NCI-H774 (cell line): ENCODE measurements at regions not wholly inside any gene's neighbourhood (a gene's known extent, or its start where the extent isn't known, plus 50 kb on each side); places are given as distances from the start of the nearest gene placed in this dataset.
"Not testable (repeated sequence)": the region's sequence is repeated elsewhere in the genome, so short reads cannot be mapped to it uniquely, and the experiment has no call there.

ENCODE experiments used
- DNase-seq: peaks from one replicate; lab custom pipeline; 2025; lab: John Stamatoyannopoulos, UW

- DNase-seq = no peak
Observed at GRCh38 chr14:43858981-43859380, 648.1 kb downstream of the FSCB start.

DNA sequence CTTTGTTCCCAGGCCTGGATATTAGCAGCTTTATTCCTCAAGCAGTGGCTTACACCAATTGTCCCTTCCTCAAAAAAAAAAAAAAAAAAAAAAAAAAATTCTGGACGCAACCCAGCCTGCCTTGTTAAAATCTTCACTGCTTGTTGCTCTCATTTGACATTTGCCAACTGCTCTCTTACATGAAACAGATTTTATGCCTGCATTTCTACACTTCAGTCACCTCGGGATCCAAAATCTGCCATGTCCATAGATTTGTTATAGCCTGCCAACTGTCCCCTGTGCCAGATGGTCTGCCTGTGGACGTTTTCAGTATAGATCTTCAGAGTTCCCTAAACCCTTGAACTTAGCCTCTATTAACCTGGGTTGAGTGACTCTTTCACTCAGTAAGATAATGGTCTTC is 651.5 kb downstream of the FSCB start:
- no peak for DNase-seq

DNA sequence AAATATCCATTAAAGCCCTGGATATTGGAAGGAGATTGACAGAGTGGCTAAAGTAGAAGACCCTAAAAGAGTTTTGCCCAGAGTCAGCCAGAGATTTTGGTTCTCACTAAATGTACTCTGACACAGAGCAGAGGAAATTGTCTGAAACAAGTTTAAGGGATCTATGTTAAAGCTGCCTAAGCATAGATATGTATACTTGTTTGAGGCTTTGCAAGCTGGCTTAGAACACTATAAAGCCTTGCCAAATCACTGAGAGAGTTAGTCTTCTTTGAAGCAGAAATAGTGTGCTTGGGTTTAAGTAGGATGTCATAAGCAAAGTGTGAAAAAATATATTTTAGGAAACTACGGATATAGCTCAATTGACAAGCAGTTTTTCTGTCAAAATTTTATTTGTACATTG is 653.5 kb downstream of the FSCB start:
- DNase-seq = no peak

DNA sequence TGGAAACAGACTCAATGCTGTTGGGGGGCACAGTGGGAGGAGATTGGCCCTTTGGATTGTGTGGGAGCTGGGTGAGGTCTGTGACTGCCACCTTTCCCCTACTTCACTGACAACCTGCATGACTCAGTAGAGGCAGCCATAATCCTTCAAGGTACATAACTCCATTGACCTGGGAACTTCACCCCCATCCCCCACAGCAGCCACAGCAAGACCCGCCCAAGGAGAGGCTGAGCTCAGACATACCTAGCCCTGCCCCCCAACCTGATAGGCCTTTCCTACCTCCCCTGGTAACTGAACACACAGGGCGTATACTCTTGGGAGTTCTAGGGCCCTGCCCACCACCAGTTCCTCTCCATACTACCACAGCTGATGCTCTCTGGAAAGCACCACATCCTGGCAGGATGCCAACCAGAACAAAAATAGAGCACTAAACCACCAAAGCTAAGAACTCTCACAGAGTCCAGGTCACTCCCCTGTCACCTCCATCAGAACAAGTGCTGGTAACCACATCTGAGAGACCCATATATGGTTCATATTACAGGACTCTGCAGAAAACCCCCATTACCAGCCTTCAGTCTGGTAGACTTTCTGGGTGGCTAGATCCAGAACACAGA is 703.9 kb downstream of the FSCB start:
- DNase-seq = no peak

DNA sequence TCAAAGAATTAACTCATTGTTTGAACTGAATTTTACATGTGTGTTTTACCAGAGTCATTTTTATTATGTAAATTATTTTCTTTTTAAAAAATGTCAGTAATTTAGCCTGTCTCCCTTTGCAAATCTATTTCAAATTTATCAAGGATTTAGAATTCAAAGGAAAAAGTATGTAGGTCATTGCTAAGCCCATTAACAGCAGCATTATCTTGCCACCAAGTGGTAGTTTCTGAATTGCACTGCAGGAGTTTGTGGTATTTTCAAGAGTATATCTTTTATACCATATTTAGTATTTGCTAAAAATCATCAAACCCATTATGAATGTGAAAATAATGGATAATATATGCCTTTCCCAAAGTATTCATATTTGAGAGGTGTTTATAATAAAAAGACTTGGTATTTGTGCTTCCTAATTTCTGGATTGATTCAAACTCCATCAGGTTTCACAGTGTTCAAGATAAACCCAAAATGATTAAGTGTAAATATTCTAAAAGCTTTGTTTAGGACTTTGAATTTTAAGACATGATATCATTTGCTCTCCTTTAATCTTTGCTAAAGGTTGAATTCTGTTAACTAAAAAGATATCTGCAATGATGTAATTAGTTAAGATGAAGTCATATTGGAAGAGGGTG is 711.4 kb downstream of the FSCB start:
- DNase-seq = peak; percentile 8

DNA sequence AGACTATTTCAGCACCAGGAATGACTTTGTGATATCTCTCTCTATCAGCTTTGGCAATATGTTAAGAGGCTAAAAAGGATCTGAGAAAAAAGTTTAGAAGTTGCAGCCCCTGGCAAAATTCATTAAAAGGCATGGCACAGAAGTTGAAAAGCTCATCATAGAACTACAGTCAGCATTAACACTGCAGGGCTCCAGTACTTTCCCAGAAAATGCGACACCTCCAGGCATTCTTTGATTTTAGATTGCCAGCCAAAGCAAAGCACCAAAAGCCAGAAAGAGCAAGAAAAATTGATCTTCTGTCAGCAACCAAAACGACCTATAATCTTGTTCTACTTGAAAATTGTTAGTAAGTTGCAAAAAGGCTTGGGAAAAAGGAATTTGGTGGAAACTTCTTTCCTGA is 713.5 kb downstream of the FSCB start:
- no peak for DNase-seq

DNA sequence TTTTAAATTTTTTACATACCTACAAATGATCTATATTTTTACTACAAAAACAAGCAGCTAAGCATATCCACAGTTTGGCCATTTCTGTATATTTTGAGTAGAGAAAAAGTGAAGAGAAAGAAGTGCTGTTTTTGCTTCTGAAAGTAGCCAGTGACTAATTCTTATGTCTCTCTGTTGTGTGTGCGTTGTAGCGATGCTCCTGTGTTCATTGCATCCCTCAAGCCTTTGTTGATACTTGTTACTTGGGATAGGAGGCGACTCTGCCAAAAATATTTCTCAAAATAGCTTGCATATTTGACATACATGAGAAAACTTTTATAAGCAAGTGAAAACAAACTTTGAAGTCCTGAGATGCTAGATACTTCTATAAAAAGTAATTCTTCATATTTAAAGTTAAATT is 714.1 kb downstream of the FSCB start:
- no peak for DNase-seq

- no peak for DNase-seq
Observed at GRCh38 chr14:43790681-43791080, 716.4 kb downstream of the FSCB start.

DNA sequence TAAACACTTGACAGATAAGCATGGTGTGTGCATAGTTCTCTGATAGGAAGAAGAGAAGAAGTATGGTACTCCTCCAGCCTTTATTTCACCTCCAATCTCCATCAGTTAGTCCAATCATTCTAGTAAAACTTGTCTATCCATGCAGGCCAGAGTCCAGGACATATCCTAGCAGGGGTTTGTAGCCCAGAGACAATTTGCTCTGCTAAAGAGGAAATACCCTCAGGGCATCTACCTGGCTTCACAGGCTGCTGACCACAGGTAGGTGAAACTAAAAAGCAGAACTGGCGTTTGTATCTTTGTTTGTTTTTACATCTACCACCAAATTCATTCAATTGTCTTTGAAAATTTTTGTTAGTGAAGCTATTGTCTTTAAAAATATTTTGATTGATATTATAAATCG is 717.6 kb downstream of the FSCB start:
- peak; percentile 13 for DNase-seq

DNA sequence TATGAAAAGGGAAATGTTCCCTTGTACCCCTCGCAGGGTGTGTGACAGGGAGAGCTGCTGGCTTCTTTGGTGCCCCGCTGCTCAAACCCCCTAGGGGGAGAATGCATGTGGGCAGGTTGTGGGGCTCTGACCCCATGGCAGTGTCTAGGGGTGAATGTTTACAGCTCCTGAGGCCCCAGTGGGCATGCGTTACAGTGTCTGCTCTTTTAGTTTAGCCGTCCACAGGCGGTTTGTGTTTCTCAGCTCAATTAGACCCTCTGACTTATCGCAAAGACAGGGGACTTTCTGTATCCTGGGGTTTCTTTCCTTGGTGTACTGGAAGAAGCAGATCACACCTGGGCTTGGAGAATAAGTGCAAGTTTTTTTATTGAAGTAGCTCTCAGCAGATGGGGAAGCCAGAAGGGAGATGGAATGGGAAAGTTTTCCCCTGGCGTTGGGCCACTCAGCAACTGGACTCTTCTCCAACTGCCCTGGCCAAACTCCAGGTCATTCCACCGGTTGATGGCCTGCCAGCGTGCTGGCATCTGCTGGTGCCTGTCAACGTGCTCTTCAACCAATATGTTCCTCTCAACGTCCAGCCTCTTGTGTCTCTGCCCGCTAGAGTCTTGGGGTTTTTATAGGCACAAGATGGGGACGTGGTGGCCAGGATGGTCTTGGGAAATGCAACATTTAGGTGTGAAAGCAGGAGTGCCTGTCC is 720.9 kb downstream of the FSCB start:
- DNase-seq = no peak

DNA sequence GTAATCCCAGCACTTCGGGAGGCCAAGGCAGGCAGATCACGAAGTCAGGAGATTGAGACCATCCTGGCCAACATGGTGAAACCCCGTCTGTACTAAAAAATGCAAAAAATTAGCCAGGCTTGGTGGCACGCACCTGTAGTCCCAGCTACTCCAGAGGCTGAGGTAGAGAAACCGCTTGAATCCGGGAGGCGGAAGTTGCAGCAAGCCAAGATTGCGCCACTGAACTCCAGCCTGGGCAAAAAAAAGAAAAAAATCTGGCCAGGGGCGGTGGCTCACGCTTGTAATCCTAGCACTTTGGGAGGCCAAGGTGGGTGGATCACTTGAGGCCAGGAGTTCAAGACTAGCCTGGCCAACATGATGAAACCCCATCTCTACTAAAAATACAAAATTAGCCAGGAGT is 722.7 kb downstream of the FSCB start:
- not testable (repeated sequence) for DNase-seq

- DNase-seq = peak; percentile 1
Observed at GRCh38 chr14:43778937-43779639, 728.0 kb downstream of the FSCB start.

- DNase-seq = no peak
Observed at GRCh38 chr14:43778570-43778936, 728.5 kb downstream of the FSCB start.

DNA sequence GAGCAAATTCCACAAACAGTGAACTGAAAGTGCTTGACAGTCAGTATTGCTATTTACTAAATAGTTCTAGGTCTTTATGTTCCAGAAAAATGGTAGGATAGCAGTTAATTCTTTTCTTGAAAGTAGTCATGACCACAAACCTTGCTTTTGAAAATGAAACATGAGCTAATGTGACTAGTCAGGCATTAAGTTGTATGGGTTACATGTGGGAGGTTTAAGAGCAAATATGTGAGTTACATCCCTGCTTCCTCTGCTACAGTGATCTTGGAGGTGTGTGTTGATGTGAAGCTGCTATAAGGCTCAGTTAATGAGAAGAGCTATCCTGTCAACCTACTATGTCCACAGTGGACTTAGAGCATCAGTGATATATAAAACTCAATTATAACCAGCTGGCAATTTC is 741.6 kb downstream of the FSCB start:
- DNase-seq = no peak

GRCh38 chr14:43764433-43764832 is 742.6 kb downstream of the FSCB start:
- no peak for DNase-seq

DNA sequence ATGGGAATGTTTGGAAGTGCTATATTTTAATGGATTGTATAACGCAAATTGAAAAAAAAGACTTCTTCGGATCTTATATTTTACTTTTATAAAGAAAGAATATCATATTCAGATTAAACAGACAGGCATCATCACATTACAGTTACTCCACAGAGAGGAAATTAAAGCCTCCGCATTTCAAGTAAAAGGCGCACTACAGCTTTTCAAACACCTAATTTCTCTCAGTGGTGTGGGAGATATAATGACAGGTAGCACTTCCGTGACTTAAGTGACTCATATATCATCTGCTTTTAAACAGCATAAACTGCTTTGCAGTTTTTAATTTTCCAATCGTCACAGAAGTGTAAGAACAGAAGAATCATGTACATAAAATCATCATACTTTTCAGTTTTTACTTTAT is 751.4 kb downstream of the FSCB start:
- no peak for DNase-seq

- no peak for DNase-seq
Observed at GRCh38 chr14:43754838-43755237, 752.2 kb downstream of the FSCB start.

GRCh38 chr14:43745746-43746145 is 761.3 kb downstream of the FSCB start:
- DNase-seq = no peak

GRCh38 chr14:43735932-43736331 is 771.2 kb downstream of the FSCB start:
- no peak for DNase-seq

DNA sequence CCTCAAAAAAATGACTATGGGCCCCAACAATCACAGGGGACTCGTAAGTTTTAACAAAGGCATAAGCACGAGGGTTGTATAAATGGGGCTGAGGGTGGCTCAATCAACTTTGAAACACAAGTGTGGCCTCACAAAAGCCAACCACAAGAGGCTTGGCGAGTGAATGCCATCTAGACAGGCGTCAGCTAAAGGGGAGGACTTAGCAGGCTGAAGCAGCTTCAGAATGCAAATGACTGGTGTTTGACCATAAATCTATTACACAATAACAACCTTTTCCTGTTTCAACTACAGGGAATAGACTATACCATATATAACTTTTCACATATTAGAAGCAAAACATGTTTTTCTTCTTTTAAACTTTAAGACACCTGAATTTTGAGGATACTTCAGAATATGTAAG is 777.9 kb downstream of the FSCB start:
- no peak for DNase-seq

DNA sequence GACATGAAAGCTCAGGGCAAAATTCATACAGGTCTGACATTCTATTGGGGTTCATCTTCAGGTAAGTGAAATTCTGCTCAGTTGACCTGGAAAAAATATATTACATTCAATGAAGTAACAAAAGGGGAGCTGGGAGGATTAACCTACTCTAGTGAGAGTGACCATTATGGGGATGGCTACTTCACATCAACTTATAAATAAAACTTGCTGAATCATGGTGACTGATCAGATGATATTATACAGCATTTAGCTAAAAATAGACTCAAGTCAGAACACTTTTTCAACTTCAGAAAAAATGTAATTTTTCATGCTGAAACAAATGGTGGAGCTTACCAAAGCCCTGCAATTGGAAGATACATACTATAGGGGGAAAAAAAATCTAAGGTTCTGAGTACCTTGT is 800.2 kb downstream of the FSCB start:
- DNase-seq = no peak

DNA sequence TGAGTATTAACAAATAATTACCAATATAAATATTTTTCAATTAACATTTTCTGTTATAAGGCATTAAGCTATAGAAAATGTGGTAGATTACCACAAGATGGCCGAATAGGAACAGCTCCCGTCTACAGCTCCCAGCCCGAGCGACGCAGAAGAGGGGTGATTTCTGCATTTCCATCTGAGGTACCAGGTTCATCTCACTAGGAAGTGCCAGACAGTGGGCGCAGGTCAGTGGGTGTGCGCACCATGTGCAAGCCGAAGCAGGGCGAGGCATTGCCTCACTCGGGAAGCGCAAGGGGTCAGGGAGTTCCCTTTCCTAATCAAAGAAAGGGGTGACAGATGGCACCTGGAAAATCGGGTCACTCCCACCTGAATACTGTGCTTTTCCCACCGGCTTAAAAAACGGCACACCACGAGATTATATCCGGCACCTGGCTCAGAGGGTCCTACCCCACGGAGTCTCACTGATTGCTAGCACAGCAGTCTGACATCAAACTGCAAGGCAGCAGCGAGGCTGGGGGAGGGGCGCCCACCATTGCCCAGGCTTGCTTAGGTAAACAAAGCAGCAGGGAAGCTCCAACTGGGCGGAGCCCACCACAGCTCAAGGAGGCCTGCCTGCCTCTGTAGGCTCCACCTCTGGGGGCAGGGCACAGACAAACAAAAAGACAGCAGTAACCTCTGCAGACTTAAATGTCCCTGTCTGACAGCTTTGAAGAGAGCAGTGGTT is 808.4 kb downstream of the FSCB start:
- not testable (repeated sequence) for DNase-seq
